SK-N-SH (cell line): ENCODE measurements at regions not wholly inside any gene's neighbourhood (a gene's known extent, or its start where the extent isn't known, plus 50 kb on each side); places are given as distances from the start of the nearest gene placed in this dataset.

Source experiments
- CTCF ChIA-PET: fragments of 300-600, 350-600 bp; formaldehyde crosslinking; extraction: SDS; loops from one replicate; lab custom pipeline; 2021; lab: Yijun Ruan, JAX
- POLR2A ChIA-PET: fragments of 350-600 bp; sonication (Branson Sonifier 250); formaldehyde crosslinking; extraction: SDS; loops from one replicate; lab custom pipeline; 2020; ENCODE audit warnings: antibody characterized with exemption, inconsistent platforms; lab: Yijun Ruan, JAX
- DNase-seq: peaks from one replicate; pipeline ENCODE4 v3.0.0; 2012
- H2AFZ ChIP-seq: fragments of 200-600 bp; sonication (generic); 2 replicates; pipeline ENCODE4 v1.8.1; 2016; ENCODE audit warnings: antibody characterized with exemption, mild to moderate bottlenecking, low read depth
- H3F3A ChIP-seq: fragments of 200-600 bp; sonication (generic); replicated peaks from 2 replicates; pipeline ENCODE3; 2016; ENCODE audit warnings: antibody characterized with exemption, mild to moderate bottlenecking; ENCODE audit not compliant: insufficient read depth
- H3K27ac ChIP-seq, 2 experiments: fragments of 200-500 bp in 1 of 2; fragments of 200-600 bp in 1 of 2; sonication (Bioruptor generic) in 1 of 2; sonication (generic), shearing (Covaris generic) in 1 of 2; 2 replicates each; pipeline versions ENCODE4 v1.5.1 to v1.6.1; 2014 to 2016; ENCODE audit warnings: low read depth in 2 of 2, inconsistent platforms in 1 of 2, low read length in 1 of 2, mild to moderate bottlenecking in 1 of 2, mixed read lengths in 1 of 2
- H3K27me3 ChIP-seq: fragments of 200-600 bp; sonication (generic), shearing (Covaris generic); 2 replicates; pipeline ENCODE4 v1.6.1; 2016; ENCODE audit warnings: mixed run types; ENCODE audit not compliant: insufficient read depth
- H3K36me3 ChIP-seq, 2 experiments: fragments of 200-500 bp in 1 of 2; fragments of 200-600 bp in 1 of 2; sonication (Bioruptor generic) in 1 of 2; sonication (generic) in 1 of 2; replicated peaks in 1 of 2; 2 replicates each; pipeline versions ENCODE3 to v1.5.1; 2014 to 2016; ENCODE audit warnings: low read length in 1 of 2, mild to moderate bottlenecking in 1 of 2; ENCODE audit not compliant: insufficient read depth in 2 of 2, control insufficient read depth in 1 of 2
- H3K4me1 ChIP-seq, 2 experiments: fragments of 200-500 bp in 1 of 2; fragments of 200-600 bp in 1 of 2; sonication (Bioruptor generic) in 1 of 2; sonication (generic), shearing (Covaris generic) in 1 of 2; 2 replicates each; pipeline versions ENCODE4 v1.5.1 to v1.6.1; 2014 to 2016; ENCODE audit warnings: low read depth in 1 of 2, low read length in 1 of 2, mixed run types in 1 of 2; ENCODE audit not compliant: insufficient read depth in 2 of 2, control insufficient read depth in 1 of 2
- H3K4me2 ChIP-seq: fragments of 200-600 bp; sonication (generic), shearing (Covaris generic); 2 replicates; pipeline ENCODE4 v1.6.1; 2017; ENCODE audit warnings: mixed run types
- H3K4me3 ChIP-seq, 2 experiments: fragments of 200-500 bp in 1 of 2; fragments of 200-600 bp in 1 of 2; sonication (Bioruptor generic) in 1 of 2; sonication (generic), shearing (Covaris generic) in 1 of 2; 2 replicates each; pipeline versions ENCODE4 v1.5.1 to v1.8.1; 2014 to 2016; ENCODE audit warnings: low read depth in 2 of 2, inconsistent platforms in 1 of 2, low read length in 1 of 2, mild to moderate bottlenecking in 1 of 2, mixed read lengths in 1 of 2, moderate library complexity in 1 of 2
- H3K79me2 ChIP-seq: fragments of 200-600 bp; sonication (generic); 2 replicates; pipeline ENCODE4 v1.8.1; 2017; ENCODE audit warnings: mild to moderate bottlenecking; ENCODE audit not compliant: insufficient read depth
- H3K9ac ChIP-seq: fragments of 200-600 bp; sonication (generic); 2 replicates; pipeline ENCODE4 v1.6.1; 2017; ENCODE audit warnings: mixed run types
- H3K9me2 ChIP-seq: fragments of 200-600 bp; sonication (generic); 2 replicates; pipeline ENCODE4 v1.6.1; 2017; ENCODE audit warnings: mixed run types
- H3K9me3 ChIP-seq: fragments of 200-600 bp; sonication (generic); 2 replicates; pipeline ENCODE4 v1.6.1; 2017; ENCODE audit warnings: mixed run types, mild to moderate bottlenecking, moderate library complexity
- H4K20me1 ChIP-seq: fragments of 200-600 bp; sonication (generic); 2 replicates; pipeline ENCODE4 v1.6.1; 2017; ENCODE audit warnings: mild to moderate bottlenecking, mixed run types; ENCODE audit not compliant: insufficient read depth
- EP300 ChIP-seq, 2 experiments: IDR thresholded peaks; 2 replicates each; pipeline versions ENCODE4 v1.4.0 to v1.6.1; 2012; ENCODE audit warnings: borderline replicate concordance in 1 of 2, low read depth in 1 of 2, low read length in 1 of 2
- EZH2phosphoT487 ChIP-seq: fragments of 200-600 bp; sonication (generic); IDR thresholded peaks from 2 replicates; pipeline ENCODE4 v1.6.1; 2017; ENCODE audit warnings: low read depth, mixed run types, mild to moderate bottlenecking, antibody characterized with exemption, moderate library complexity, borderline replicate concordance
- FOSL2 ChIP-seq: IDR thresholded peaks from 2 replicates; pipeline ENCODE4 v1.4.0; 2012; ENCODE audit warnings: low read depth, mild to moderate bottlenecking, moderate library complexity, borderline replicate concordance
- FOXM1 ChIP-seq: IDR thresholded peaks from 2 replicates; pipeline ENCODE4 v1.4.0; 2012; ENCODE audit warnings: low read depth, mild to moderate bottlenecking
- IRF3 ChIP-seq: fragments of 150-350 bp; IDR thresholded peaks from 2 replicates; pipeline ENCODE4 v1.6.1; 2016; ENCODE audit warnings: mild to moderate bottlenecking, low read depth, low read length
- MAX ChIP-seq: IDR thresholded peaks from 2 replicates; pipeline ENCODE4 v1.4.0; 2012; ENCODE audit warnings: low read depth
- MXI1 ChIP-seq: IDR thresholded peaks from 2 replicates; pipeline ENCODE4 v1.6.1; 2012; ENCODE audit warnings: mild to moderate bottlenecking, low read depth, low read length, improper control_type of control experiment
- NFIC ChIP-seq: IDR thresholded peaks from 2 replicates; pipeline ENCODE4 v1.4.0; 2012; ENCODE audit warnings: borderline replicate concordance
- RAD21 ChIP-seq: IDR thresholded peaks from 2 replicates; pipeline ENCODE4 v1.6.1; 2012; ENCODE audit warnings: mild to moderate bottlenecking, low read length
- RCOR1 ChIP-seq: fragments of 150-350 bp; IDR thresholded peaks from 2 replicates; pipeline ENCODE4 v1.6.1; 2017; ENCODE audit warnings: antibody characterized with exemption, low read length
- SIN3A ChIP-seq: IDR thresholded peaks from 2 replicates; pipeline ENCODE4 v1.6.1; 2012; ENCODE audit warnings: low read depth, mild to moderate bottlenecking, low read length, moderate library complexity, borderline replicate concordance
- SMC3 ChIP-seq: IDR thresholded peaks from 2 replicates; pipeline ENCODE4 v1.6.1; 2012; ENCODE audit warnings: low read depth, low read length, improper control_type of control experiment
- TCF12 ChIP-seq: IDR thresholded peaks from 2 replicates; pipeline ENCODE4 v1.4.0; 2012
- YY1 ChIP-seq: IDR thresholded peaks from 2 replicates; pipeline ENCODE4 v1.4.0; 2012; ENCODE audit warnings: low read depth, mild to moderate bottlenecking
- WGBS: methylation state at CpG from one replicate; pipeline ENCODE4 v1.1.6; 2017; ENCODE audit warnings: low lambda C conversion rate; 5-methylcytosine and 5-hydroxymethylcytosine counted together
- TF ChIP-seq, protein P1 (sequence below): IDR thresholded peaks from 2 replicates; pipeline ENCODE4 v1.6.1; 2012; ENCODE audit warnings: mild to moderate bottlenecking, low read depth, low read length, moderate library complexity
- TF ChIP-seq, protein P2 (sequence below): IDR thresholded peaks from 2 replicates; pipeline ENCODE4 v1.4.0; 2012; ENCODE audit warnings: low read depth, borderline replicate concordance

GRCh38 chr10:4390219-4390618, 435.8 kb upstream of the AKR1E2 start:
- no peak overlapping the region for H3K4me3 ChIP-seq
- H3K9me3 ChIP-seq = no peaks in the 10 kb centered on the region
- H3K27me3 ChIP-seq = no peaks in the 10 kb centered on the region
- no peak overlapping the region for H3K9ac ChIP-seq
- no peaks in the 10 kb centered on the region for H3K4me1 ChIP-seq
- no peaks in the 10 kb centered on the region for H3K79me2 ChIP-seq
- no peaks in the 10 kb centered on the region for H3K36me3 ChIP-seq
- WGBS = 92% methylated on average over 2 of the region's 2 CpGs
- ChIA-PET POLR2A (no interaction called here), CTCF (no interaction called here)
- H3K4me2 ChIP-seq = no peak overlapping the region
- no peaks in the 10 kb centered on the region for H3K9me2 ChIP-seq
- DNase-seq = no peak
- no peak overlapping the region for H3K27ac ChIP-seq
- no peak overlapping the region for H2AFZ ChIP-seq
- no peaks in the 10 kb centered on the region for H4K20me1 ChIP-seq
- TF ChIP-seq SMC3 = no peak
- TF ChIP-seq, protein P1, sequence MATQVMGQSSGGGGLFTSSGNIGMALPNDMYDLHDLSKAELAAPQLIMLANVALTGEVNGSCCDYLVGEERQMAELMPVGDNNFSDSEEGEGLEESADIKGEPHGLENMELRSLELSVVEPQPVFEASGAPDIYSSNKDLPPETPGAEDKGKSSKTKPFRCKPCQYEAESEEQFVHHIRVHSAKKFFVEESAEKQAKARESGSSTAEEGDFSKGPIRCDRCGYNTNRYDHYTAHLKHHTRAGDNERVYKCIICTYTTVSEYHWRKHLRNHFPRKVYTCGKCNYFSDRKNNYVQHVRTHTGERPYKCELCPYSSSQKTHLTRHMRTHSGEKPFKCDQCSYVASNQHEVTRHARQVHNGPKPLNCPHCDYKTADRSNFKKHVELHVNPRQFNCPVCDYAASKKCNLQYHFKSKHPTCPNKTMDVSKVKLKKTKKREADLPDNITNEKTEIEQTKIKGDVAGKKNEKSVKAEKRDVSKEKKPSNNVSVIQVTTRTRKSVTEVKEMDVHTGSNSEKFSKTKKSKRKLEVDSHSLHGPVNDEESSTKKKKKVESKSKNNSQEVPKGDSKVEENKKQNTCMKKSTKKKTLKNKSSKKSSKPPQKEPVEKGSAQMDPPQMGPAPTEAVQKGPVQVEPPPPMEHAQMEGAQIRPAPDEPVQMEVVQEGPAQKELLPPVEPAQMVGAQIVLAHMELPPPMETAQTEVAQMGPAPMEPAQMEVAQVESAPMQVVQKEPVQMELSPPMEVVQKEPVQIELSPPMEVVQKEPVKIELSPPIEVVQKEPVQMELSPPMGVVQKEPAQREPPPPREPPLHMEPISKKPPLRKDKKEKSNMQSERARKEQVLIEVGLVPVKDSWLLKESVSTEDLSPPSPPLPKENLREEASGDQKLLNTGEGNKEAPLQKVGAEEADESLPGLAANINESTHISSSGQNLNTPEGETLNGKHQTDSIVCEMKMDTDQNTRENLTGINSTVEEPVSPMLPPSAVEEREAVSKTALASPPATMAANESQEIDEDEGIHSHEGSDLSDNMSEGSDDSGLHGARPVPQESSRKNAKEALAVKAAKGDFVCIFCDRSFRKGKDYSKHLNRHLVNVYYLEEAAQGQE = no peak
- TF ChIP-seq, protein P2, sequence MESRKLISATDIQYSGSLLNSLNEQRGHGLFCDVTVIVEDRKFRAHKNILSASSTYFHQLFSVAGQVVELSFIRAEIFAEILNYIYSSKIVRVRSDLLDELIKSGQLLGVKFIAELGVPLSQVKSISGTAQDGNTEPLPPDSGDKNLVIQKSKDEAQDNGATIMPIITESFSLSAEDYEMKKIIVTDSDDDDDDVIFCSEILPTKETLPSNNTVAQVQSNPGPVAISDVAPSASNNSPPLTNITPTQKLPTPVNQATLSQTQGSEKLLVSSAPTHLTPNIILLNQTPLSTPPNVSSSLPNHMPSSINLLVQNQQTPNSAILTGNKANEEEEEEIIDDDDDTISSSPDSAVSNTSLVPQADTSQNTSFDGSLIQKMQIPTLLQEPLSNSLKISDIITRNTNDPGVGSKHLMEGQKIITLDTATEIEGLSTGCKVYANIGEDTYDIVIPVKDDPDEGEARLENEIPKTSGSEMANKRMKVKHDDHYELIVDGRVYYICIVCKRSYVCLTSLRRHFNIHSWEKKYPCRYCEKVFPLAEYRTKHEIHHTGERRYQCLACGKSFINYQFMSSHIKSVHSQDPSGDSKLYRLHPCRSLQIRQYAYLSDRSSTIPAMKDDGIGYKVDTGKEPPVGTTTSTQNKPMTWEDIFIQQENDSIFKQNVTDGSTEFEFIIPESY = no peak
- no peak for TF ChIP-seq NFIC
- no peak for TF ChIP-seq MAX
- TF ChIP-seq RCOR1 = no peak
- no peak for TF ChIP-seq YY1
- TF ChIP-seq TCF12 = no peak
- no peak for TF ChIP-seq EP300 (IDR thresholded peaks at IDR 0.05; ENCODE audit: borderline replicate concordance in 1 of 2, low read depth in 1 of 2, low read length in 1 of 2)
- no peak for TF ChIP-seq FOXM1
- TF ChIP-seq RAD21 = no peak
- TF ChIP-seq EZH2phosphoT487 = no peak
- TF ChIP-seq SIN3A = no peak
- no peak for TF ChIP-seq IRF3
- no peak for TF ChIP-seq FOSL2
- TF ChIP-seq MXI1 = no peak
- H3F3A ChIP-seq = no peaks in the 10 kb centered on the region
